ENCODE measurements at regions not wholly inside any gene's neighbourhood (a gene's known extent, or its start where the extent isn't known, plus 50 kb on each side); places are given as distances from the start of the nearest gene placed in this dataset.

- no peak overlapping the region for H3K27ac ChIP-seq
- no peaks in the 10 kb centered on the region for H3K27me3 ChIP-seq
- TF ChIP-seq CTCF (IDR thresholded peaks at IDR 0.05), result no peak
- H3K4me1 ChIP-seq, result no peaks in the 10 kb centered on the region
- intact Hi-C loops (cut with DNase I), result no loop called here
- DNase-seq, result no peak
- ATAC-seq, result no peak
- no peaks in the 10 kb centered on the region for H3K36me3 ChIP-seq
- no peak overlapping the region for H3K4me3 ChIP-seq
- H3K9me3 ChIP-seq, result no peaks in the 10 kb centered on the region
These were observed 372.9 kb upstream of the AUTS2 start for GRCh38 chr7:69225259-69225943.

- Histone ChIP-seq H3K27ac (no peak overlapping the region), H3K36me3 (no peaks in the 10 kb centered on the region), H3K27me3 (peaks cover 0 to 5% of the 10 kb centered on the region in 2 donors), H3K9me3 (no peaks in the 10 kb centered on the region), H3K4me3 (no peak overlapping the region), H3K4me1 (no peaks in the 10 kb centered on the region)
- DNase-seq, result no peak
- intact Hi-C loops (cut with DNase I), result no loop called here
- no peak for TF ChIP-seq CTCF (IDR thresholded peaks at IDR 0.05)
- no peak for ATAC-seq
These were observed 370.0 kb upstream of the AUTS2 start for GRCh38 chr7:69228212-69228811.

GRCh38 chr7:69232445-69233376 is 365.6 kb upstream of the AUTS2 start:
- H3K4me1 ChIP-seq, result no peaks in the 10 kb centered on the region
- intact Hi-C loops (cut with DNase I), result no loop called here
- no peak for TF ChIP-seq CTCF (IDR thresholded peaks at IDR 0.05)
- no peak for DNase-seq
- no peaks in the 10 kb centered on the region for H3K9me3 ChIP-seq
- H3K36me3 ChIP-seq, result no peaks in the 10 kb centered on the region
- no peak overlapping the region for H3K4me3 ChIP-seq
- peaks cover 0 to 11% of the 10 kb centered on the region in 2 donors for H3K27me3 ChIP-seq
- peak; percentile 73 for ATAC-seq
- no peak overlapping the region for H3K27ac ChIP-seq

GRCh38 chr7:69237541-69237940 is 360.7 kb upstream of the AUTS2 start:
- H3K4me1 ChIP-seq, result no peaks in the 10 kb centered on the region
- no peak for ATAC-seq
- no peaks in the 10 kb centered on the region for H3K36me3 ChIP-seq
- no peak overlapping the region for H3K27ac ChIP-seq
- H3K9me3 ChIP-seq, result no peaks in the 10 kb centered on the region
- intact Hi-C loops (cut with DNase I), result no loop called here
- peaks cover 0 to 11% of the 10 kb centered on the region in 2 donors for H3K27me3 ChIP-seq
- no peak for DNase-seq
- no peak overlapping the region for H3K4me3 ChIP-seq
- TF ChIP-seq CTCF (IDR thresholded peaks at IDR 0.05), result no peak

- H3K4me1 ChIP-seq, result peaks cover 0 to 5% of the 10 kb centered on the region in 2 donors
- intact Hi-C loops (cut with DNase I), result no loop called here
- DNase-seq (no peak), ATAC-seq (no peak)
- H3K27ac ChIP-seq, result no peak overlapping the region
- TF ChIP-seq CTCF (IDR thresholded peaks at IDR 0.05), result no peak
- no peaks in the 10 kb centered on the region for H3K27me3 ChIP-seq
- no peaks in the 10 kb centered on the region for H3K36me3 ChIP-seq
- no peak overlapping the region for H3K4me3 ChIP-seq
- H3K9me3 ChIP-seq, result no peaks in the 10 kb centered on the region
These were observed 355.3 kb upstream of the AUTS2 start for GRCh38 chr7:69243016-69243415.
